Endometrial microvascular endothelial cells (primary cell): ENCODE measurements at regions not wholly inside any gene's neighbourhood (a gene's known extent, or its start where the extent isn't known, plus 50 kb on each side); places are given as distances from the start of the nearest gene placed in this dataset.

Experiments
- in situ Hi-C: cut with HindIII; loops from 2 replicates; pipeline ENCODE4 v1.10.0; 2017; ENCODE audit warnings: low sequenced_read_pairs, low pct_unique_long_range_greater_than_20kb; ENCODE audit errors: inconsistent ontology term

DNA sequence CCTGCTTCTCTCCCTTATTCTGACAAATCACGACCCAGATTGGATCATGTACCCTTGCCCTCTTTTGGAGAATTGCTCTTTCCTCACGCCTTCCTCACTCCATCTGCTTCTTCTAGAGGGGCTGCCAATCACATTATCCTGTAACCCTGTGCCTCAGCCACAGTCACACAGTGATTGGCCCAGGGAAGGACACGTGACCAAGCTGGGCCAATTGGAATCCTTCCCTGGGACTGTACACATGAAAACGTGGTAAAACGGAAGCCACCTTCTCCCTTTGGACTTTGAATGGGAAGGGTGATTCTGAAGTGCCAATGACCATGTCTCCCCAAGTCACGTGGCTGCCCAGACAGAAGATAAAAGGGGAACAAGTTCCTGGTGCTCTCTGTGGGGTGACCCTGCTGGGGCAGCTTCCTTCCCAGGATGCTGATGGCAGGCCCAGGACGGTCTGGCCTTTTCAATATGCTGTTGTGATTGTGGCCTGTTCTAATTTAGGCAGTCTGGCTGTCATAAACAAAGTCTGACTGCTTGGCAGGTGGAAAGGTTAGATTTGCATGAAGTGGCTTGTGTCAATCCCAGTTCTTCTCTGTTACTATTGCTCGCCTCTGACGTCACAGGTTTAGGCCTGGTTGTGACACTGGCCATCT is 92.9 kb downstream of the UBIAD1 start:
- in situ Hi-C loops = no loop called here

DNA sequence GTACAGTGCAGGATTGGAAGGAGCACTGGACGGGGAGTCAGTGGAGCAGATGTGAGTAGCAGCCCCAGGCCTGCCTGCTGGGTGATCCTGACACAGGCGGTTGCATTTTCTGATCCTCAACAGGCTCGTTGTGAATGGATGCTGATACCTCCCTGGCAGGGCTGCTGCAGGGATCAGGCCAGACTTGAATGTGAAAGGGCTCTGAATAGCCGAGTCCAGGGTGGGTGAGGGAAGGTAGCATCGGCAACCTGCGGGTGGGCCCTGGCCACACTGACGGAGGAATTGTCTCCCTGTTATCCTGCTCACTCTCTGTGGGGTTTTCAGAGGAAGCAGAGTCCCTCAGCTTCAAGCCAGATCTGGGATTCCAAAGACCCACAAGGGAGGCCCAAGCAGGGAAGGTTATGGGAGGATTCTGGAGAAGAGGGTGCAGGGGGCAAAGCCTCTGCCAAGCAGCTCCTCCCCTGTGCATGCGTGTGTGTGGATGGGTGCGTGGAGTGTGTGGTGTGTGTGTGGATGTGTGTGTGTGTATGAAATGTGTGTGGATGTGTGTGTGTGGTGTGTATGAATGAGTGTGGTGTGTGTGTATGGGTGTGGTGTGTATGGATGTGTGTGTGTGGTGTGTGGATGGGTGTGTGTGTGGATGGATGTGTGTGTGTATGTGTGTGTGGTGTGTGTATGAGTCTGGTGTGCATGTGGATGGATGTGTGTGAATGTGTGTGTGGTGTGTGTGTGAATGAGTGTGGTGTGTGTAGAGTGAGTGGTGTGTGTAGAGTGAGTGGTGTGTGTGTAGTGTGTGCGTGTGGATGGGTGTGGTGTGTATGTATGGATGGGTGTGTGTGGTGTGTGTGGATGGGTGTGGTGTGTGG is 100.3 kb downstream of the UBIAD1 start:
- in situ Hi-C loops = no loop called here

DNA sequence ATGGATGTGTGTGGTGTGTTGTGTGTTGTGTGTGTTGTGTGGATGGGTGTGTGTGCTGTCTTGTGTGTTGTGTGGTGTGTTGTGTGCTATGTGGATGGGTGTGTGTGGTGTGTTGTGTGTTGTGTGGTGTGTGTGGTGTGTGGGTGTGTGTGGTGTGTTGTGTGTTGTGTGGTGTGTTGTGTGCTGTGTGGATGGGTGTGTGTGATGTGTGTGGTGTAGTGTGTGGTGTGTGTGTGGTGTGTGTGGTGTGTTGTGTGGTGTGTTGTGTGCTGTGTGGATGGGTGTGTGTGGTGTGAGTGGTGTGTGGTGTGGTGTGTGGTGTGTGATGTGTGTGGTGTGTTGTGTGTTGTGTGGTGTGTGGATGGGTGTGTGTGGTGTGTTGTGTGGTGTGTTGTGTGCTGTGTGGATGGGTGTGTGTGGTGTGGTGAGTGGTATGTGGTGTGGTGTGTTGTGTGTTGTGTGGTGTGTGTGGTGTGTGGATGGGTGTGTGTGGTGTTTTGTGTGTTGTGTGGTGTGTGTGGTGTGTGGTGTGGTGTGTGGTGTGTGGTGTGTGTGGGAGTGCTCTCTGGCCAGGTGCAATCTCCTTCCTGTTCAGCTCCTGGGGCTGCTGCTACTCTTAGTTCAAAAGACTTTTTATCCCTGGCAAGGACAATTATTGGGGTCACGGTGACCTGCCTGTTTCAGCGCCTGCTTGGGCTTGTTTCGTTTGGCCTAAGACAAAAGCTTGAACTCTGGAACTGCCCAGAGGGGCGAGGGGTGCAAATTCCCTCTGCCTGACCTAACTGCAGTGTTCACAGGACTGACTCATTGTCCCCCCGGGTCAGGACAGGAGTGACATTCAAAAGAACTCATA is 101.1 kb downstream of the UBIAD1 start:
- in situ Hi-C loops = no loop called here

DNA sequence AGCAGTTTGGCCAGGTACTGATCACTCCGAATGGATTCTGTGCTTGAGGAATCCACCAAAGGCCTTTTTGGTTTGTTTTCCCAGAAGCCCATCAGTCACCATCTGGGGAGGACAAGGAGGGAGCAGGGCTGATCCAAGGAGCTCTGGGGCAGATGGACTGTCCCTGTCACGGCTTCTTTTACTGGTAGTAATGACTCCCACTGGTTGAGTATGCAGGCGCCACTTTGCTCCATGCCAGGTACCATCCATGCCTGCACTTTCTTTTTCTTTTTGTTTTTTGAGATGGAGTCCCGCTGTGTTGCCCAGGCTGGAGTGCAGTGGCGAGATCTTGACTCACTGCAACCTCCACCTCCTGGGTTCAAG is 101.7 kb downstream of the UBIAD1 start:
- in situ Hi-C loops = no loop called here

DNA sequence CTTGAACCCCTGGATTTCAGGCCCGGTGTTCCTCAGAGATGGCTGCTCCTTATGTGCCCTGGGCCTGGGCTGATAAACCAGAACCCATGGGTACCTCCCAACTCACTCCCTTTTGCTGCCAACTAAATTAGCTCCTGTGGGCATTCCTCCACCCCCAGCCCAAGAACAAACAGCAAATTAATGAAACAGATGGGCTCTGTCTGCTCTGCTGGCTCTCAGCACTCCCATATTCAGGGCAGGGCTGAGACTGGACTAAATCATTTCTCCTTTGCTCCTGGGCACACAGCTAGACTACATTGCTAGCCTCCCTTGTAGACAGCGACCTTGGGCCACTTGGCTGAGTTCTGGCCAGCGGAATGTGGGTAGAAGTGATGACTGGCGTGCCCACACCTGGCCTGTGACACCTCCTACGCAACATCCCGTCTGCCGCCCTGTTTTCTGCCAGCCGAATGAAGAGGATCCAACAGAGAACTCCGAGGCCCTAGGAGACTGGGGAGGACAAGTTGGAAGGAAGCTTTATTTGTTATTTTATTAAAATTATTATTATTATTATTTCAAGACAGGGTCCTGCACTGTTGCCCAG is 101.9 kb upstream of the DISP3 start:
- in situ Hi-C loops = no loop called here

DNA sequence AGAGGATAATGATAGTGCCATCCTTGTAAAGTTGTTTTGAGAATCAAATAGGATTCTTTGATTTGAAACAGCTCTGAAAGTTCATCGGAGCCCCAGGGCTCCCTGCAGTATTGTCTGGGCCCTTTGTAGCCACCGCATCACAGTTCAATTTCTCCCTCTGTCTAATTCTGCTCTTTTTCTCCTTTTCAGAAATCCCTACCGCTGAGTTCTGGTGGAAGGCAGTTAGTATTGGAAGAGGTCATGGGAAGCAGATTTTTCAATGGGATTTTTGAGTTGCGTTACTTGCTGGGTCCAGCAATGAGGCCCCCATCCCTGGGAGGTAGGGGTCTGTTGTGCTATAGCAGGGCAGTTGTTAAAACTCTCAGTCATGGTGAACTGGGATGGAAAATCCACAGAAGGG is 101.0 kb upstream of the DISP3 start:
- in situ Hi-C loops = no loop called here

DNA sequence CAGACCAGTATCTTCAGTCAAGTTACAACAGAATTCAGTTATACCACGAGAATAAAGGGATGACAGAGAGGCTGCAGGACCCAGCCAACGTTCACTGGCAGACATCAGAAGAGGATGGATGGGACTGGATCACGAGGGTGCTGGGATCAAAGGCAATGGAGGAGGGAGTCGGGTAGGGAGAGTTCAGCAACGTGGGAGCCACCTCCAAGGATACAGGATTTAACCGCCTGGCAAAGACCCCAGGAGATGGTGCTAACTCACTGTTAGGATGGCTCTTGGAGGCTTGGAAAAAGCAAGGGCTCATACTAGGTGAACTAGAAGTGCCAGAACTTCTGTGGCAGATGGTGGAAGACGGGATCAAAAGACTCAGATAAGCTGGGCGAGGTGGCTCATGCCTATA is 99.1 kb upstream of the DISP3 start:
- in situ Hi-C loops = no loop called here

DNA sequence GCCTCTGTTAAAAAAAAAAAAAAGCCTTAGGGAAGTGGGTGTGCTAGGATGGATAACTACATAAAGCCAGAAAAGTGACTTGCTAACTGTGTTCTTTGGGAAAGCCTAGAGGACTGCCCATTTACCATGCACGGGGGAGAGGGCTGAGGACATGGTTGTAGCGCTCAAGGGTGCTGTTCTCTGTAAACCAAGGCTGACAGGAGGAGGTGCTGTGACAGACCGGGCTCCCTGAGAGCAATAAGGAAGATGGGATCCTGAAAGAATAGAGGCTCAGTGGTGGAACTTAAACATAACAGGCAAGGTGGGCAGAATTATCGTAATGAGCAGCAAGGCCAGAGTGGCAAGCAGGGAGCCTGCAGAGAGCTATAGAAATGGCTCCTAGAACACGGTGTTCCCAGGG is 98.5 kb upstream of the DISP3 start:
- in situ Hi-C loops = no loop called here

DNA sequence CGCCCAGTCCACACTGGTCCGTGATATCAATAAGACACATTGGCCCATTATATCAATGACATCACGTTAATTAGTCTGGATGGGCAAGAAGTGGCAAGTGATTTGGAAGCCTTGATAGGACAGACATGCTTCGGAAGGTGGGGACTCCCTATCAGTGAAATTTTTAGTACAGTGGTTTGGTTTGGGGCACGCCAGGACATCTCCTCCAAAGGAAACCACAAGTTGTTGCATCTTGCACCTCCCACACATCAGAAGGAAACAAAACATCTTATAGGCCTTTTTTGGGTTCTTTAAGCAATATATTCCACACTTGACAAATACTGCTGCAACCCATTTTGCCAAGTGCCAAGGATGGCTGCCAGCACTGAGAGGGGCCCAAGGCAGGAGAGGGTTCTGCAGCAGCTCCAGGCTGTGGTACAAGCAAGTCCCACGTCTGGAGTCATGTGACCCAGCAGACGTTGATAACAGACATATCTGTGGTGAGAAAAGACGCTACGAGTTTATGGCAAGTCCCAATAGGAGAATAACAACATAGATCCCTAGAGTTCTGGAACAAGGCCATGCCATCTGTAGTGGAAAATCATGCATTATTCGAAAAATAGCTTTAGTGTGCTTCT is 95.3 kb upstream of the DISP3 start:
- in situ Hi-C loops = no loop called here

DNA sequence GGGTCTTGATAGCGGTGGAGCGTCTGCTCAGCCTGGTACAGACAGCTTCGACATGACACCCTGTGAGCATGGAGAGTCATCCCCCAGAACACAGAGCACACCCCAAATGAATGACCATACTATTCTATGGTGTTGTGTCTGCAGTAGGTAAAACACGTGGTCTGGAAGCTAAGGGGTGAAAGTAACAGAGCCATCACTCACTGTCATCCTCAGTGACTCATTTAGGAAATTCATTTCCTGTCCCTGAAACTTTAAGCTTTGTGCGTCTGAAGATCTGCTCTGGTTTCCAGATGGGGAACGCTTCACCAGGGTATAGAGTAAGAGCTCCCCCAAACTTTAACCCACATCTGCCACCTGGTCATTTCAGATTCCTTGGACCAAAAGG is 94.8 kb upstream of the DISP3 start:
- in situ Hi-C loops = no loop called here

DNA sequence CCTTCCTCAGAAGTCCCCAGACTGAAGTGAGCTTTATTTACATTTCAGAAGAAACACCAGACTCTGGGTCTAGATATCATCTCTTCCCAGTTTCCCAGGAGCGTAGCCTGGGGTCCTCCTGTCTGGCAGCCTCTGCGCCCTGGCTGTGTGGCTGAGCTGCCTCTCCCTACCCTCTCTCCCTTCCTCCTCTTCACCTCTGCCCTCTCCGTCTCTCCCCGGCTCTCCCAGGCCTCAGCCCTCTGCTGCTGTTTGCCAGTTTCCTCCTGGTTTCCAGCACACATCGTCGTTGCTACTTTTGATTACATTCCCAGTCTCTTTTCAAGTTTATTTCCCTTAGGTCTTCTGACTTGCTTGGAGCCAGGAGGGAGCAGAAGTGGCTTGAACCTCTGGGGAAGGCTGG is 91.1 kb upstream of the DISP3 start:
- in situ Hi-C loops = no loop called here

DNA sequence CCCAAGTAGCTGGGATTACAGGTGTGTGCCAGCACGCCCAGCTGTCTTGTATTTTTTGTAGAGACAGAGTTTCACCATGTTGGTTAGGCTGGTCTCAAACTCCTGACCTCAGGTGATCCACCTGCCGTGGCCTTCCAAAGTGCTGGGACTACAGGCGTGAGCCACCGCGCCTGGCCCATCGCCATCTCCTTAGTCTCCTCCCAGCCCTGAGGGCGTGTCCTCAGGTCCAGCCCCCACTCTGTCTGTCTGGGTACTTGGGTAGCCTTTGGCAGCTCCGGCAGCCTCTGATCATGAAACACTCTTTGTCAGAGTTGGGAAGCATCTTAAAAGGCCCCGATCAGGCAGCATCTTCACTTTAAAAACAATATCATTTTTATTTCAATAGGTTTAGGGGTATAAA is 90.3 kb upstream of the DISP3 start:
- in situ Hi-C loops = no loop called here

DNA sequence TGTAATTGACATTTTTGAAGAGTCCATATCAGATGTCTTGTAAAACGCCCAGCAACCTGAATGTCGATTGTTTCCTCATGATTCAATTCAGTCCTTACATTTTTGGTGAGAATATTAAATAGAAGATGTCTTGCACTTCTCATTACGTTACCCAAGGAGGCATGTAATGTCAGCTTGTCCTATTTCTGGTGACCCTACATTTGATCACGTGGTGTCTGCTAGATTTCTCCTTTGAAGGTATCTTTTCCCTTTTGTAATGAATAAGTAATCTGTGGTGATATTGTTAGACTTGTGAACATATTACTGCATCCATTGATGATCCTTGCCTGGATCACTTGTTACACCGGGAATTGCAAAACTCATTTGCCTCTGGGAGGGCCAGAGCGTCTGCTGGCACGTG is 87.6 kb upstream of the DISP3 start:
- in situ Hi-C loops = no loop called here

DNA sequence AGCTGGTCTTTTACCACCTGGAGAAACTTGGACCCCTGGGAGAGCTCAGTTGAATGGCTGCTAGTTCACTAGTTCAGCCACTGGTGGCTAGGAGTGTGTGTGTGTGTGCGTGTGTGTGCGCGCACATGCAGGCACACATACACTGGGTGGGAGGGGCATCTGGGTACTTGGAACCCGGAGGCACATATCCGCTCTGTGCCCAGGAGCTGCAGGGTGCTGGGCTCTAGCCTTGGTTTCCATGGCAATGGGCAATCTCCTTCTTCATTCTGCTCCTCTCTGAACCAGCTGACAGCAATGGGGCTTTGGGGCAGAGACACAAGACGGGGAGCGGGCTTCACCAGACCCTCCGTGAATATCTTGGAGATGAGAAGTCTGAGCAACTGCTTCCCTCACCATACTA is 87.1 kb upstream of the DISP3 start:
- in situ Hi-C loops = no loop called here

DNA sequence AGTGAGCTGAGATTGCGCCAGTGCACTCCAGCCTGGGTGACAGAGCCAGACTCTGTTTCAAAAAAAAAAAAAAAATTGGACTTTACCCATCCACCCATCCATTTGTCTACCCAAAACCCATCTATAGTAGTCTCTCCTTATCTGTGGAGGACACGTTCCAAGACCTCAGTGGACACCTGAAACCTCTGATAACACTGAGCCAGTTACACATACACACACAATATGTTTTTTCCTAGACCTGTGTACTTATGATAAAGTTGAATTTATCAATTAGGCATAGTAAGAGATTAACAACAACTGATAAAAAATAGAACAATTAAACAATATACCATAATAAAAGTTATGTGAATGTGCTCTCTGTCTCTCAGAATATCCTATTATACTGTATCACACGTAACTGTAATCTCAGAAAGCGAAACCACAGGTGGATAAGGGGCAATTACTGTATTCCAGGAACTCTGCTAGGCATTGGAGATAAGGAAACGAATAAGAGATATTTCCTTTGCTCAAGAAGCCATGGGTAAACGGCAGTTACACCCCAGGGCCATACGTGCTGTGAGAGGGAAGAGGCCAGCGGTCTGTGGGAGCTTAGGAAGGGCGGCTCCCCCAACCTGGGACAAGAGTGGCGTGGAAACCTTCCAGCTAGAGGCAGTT is 84.2 kb upstream of the DISP3 start:
- in situ Hi-C loops = no loop called here

DNA sequence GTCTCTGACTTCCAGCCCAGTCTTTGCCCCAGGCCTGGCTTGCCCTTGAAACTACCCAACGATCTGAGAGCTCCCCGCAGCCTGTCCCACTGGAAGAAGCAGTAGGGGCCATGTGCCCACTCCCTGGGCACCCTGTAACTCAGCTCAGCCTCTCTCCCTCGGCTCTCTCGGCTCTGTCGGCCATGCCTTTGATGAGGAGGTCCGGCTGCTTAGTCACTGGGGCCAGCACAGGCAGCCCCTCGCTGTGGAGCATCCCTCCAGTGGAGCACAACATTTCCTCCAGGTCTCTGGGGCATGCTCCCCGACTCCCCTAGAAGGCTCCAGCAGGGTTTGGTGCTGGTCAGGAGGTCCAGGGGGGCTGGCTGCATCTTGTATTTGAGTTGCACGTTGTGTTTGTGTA is 83.3 kb upstream of the DISP3 start:
- in situ Hi-C loops = no loop called here

DNA sequence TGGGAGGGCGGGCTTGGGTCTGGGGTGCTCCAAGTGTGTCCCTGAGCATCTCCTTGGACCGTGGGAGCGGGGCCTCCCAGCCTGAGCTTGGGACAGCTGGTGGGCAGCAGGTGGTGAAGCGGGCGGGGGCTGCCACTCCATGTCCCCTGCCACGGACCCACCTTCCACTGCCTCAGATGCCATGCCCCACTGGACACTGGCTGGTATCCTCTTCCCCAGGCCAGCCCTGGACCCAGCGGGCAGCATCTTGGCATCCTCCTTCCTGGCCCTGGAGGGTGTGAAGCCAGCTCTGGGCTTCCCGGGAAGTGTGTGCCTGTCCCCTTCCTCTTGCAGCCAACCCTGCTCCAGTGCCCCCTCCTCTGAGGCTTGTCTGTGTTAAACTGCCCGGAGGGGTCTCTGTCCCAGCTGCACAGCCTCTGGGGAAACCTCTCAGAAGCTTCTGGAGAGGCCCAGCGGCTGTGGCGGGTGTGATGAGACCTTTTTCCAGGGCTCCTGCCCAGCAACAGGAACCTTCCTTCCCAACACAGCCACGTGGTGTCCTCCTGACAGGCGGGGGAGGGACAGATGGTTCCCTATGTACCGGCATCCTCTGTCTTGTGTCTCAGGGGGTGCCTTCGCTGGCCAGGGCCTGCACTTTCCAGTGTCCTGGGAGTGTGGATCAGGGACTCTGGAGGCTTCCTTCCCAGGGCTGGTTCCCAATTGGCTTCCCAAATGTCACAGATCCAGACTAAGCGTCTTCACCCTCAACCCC is 81.6 kb upstream of the DISP3 start:
- in situ Hi-C loops = no loop called here

DNA sequence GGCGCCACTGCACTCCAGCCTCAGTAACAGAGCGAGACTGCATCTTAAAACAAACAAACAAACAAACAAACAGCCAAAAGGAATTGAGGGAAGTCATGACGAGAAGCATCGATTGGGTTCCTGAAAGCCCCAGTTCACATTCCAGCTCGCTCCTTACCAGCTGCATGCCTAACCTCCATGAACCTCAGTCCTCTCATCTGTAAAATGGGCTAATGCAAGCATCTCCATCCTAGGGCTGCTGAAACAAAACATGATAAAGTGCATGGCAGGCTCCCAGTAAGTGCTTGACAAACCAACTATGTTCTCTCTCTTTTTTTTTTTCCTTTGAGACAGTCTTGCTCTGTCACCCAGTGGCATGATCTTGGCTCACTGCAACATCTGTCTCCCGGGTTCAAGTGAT is 79.7 kb upstream of the DISP3 start:
- in situ Hi-C loops = no loop called here
